Epithelial cell of esophagus (primary cell): ENCODE measurements at regions not wholly inside any gene's neighbourhood (a gene's known extent, or its start where the extent isn't known, plus 50 kb on each side); places are given as distances from the start of the nearest gene placed in this dataset.

ENCODE experiments used
- DNase-seq: peaks from one replicate; pipeline ENCODE4 v3.0.0; 2010; ENCODE audit warnings: low read depth
- H3K4me3 ChIP-seq: 2 replicates; pipeline ENCODE4 v1.5.1; 2011; ENCODE audit warnings: mild to moderate bottlenecking, low read length, control low read depth
- TF ChIP-seq, protein P1 (sequence below): IDR thresholded peaks from 2 replicates; pipeline ENCODE4 v1.5.1; 2011; ENCODE audit warnings: low read depth, mild to moderate bottlenecking, low read length, control low read depth, inconsistent platforms; ENCODE audit not compliant: insufficient read depth; ENCODE audit errors: missing control alignments

DNA sequence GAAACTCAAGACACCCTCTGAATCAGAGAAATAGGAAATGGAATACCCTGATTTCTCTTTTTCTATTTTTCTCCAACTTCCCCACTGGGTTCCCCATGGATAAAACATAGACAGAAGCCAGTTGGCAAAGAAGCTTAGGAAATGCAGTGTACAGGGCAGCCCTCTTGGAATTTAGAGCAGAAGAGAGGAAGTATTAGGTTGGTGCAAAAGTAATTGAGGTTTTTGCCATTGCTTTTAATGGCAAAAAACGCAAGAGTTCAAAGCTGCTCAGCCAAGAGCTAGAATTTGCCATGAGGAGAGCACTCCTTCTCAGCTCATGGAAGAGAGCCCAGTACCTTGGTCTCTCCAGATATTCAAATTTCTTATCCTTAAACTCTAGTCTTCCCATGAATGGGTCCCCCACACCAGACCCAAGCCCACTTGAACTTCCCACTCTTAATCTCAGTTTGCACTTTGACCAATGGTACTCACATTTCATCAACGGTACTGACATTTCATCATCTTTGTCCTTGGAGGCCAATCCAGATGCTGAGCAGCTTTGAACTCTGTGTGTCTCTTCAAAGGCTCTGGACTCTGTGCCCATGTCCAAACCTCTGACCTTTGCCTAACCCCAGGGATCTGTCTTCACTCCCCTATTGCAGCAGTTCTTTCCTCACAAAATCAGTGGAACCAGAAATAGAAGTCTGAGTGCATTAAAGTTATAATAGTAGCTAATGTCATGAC lies 73.2 kb upstream of the PPP1R3C start:
- TF ChIP-seq, protein P1, sequence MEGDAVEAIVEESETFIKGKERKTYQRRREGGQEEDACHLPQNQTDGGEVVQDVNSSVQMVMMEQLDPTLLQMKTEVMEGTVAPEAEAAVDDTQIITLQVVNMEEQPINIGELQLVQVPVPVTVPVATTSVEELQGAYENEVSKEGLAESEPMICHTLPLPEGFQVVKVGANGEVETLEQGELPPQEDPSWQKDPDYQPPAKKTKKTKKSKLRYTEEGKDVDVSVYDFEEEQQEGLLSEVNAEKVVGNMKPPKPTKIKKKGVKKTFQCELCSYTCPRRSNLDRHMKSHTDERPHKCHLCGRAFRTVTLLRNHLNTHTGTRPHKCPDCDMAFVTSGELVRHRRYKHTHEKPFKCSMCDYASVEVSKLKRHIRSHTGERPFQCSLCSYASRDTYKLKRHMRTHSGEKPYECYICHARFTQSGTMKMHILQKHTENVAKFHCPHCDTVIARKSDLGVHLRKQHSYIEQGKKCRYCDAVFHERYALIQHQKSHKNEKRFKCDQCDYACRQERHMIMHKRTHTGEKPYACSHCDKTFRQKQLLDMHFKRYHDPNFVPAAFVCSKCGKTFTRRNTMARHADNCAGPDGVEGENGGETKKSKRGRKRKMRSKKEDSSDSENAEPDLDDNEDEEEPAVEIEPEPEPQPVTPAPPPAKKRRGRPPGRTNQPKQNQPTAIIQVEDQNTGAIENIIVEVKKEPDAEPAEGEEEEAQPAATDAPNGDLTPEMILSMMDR, result no peak
- no peak for DNase-seq

DNA sequence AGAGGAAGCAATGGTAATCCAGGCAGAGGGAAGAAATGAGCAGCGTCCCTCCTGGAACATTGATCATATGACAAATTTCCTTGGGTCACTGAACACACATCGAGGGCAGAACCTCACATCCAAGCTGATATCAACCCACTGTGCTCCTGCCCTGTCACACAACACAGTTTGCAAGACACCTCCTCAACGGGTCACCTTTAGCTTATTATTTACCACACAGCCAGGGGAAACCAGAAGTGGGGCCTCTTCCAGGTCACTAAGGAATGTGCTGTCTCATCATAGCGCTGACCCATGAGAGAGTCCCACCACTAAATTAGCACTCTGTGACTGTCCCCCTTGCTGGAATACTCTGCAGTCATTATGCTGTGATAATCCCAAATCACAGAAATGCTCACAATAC lies 69.7 kb upstream of the PPP1R3C start:
- TF ChIP-seq, protein P1, result no peak
- H3K4me3 ChIP-seq, result no peak overlapping the region

More for the DNA sequence above, 73.2 kb upstream of the PPP1R3C start:
- H3K4me3 ChIP-seq, result no peak overlapping the region

DNA sequence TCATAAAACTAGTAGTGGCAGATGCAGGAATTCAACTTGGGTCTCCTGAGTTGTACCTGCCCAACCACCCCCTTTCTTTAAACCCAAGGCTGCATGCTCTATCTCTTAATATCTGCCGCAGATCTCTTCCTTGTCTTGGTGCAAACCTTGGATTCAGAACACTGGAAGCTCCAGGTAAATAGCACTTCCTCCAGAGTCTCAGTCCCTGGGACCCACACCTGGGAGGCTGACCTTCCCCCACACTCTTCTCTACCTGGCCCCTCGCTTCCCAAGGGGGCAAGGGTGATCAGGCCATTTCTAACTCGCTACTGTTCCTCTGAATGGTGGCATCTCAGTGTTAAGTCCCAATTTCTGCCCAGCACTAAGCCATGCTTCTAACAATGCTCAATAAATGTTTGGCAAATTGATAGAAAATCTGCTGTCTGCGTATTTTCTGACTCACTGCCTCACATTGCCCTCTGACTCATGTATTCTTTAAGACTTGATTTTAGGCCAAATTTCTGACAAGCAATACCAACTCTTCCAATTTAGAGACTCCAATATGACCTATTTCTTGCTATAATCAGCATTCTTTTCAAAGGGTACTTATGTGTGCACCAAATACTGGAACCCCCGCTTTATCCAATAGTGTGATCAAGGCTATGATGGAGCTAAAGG lies 68.0 kb upstream of the PPP1R3C start:
- TF ChIP-seq, protein P1, result no peak
- no peak overlapping the region for H3K4me3 ChIP-seq
- DNase-seq, result peak; percentile 75

More for the DNA sequence above, 69.7 kb upstream of the PPP1R3C start:
- DNase-seq, result no peak

DNA sequence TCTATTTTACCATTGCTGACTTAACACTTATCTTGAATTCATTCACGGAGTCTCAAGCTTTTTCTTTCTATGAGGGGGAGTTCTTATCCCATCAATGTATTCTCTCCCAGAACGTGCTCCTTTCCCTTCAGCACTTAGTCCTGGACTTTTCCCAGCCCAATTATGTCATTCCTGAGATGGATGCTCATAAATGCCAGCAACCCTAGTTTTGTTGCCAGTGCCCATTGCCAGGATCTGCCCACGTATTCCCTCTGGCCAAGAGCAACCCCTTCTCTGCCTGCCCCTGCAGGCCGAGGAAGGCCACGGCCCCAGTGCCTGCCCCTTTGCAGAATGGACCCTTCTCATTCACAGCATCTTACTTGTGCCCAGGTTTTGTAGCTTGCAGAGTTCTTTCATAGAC lies 67.4 kb upstream of the PPP1R3C start:
- TF ChIP-seq, protein P1, result no peak
- DNase-seq, result no peak
- H3K4me3 ChIP-seq, result no peak overlapping the region

DNA sequence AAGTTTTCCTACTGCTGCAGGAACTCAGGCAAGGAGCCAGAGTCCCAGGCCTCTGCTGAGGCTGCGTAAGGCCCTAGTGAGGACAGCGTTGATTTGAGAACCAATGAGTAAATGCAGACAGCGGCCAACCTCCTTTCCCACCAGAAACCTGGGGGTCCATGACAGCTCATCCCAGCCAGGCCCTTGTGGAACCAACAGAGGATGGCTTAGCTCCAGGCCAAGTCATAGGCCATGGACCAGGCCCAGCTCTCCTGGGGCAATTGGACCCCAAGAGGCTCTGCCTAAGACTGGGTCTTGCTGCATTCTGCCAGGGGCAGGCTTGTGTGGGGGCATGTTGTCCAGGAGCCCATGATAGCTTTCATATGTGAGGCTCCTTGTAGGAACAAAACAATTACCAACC lies 65.4 kb upstream of the PPP1R3C start:
- TF ChIP-seq, protein P1, result no peak
- no peak for DNase-seq
- H3K4me3 ChIP-seq, result no peak overlapping the region

DNA sequence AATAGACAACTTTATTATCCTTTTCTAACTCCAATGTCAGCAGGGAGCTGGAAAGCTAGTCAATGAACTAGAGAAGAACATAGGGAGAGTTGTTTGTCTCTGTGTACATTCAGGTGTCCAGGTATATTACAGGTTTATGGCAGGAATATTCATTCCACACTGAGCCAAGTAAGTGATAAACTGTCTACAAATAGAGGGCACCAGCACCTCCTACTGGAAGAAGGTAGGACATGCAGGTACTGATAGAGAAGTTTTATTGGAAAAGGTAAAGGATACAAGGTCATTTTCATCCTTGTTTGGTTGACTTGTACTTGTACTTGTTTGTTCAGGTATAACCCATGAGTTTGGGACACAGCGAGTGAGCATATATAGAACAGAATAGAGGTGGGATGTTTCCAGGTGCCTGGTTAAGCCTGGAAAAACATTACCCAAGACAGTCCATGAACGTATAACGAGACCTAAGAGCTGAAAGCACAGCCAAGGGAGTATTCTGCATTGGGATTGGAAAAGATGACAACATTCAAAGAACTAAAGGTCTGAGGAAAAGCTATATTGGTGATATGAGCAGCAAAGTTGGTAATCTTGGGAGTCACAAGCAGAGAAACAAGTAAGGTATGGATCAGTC lies 61.4 kb upstream of the PPP1R3C start:
- peak; percentile 74 for DNase-seq
- TF ChIP-seq, protein P1, result peak; percentile 92
- no peak overlapping the region for H3K4me3 ChIP-seq
